ENCODE measurements at regions not wholly inside any gene's neighbourhood (a gene's known extent, or its start where the extent isn't known, plus 50 kb on each side); places are given as distances from the start of the nearest gene placed in this dataset.

DNA sequence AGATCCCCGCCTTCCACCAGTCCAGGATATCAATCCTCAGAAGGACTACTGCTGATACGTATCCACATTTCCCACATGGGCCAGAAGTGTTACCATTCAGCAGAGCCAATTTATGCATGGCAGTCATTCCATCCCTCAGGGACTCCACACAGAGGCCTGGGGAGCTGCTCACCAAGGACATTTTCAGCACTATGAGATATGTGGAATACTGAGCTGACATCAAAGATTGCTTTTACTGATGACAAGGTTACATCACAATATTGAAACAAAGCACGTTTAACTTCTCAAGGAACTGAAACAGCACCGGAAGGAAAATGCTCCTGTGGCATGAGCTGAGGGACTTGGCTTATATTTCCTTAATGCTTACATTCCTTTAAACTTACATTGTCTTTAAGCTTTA is 335.1 kb downstream of the BMPER start:
- Histone ChIP-seq H3K4me1 (no peaks in the 10 kb centered on the region), H3K4me3 (no peak overlapping the region), H3K9me3 (no peaks in the 10 kb centered on the region), H3K36me3 (ENCODE audit: low read depth, missing control alignments) (no peaks in the 10 kb centered on the region), H3K27ac (no peak overlapping the region), H3K27me3 (no peaks in the 10 kb centered on the region)
- no peak for DNase-seq
- intact Hi-C loops (cut with DNase I; ENCODE audit: low total_unique reads) = no loop called here
- no peak for TF ChIP-seq POLR2A (IDR thresholded peaks at IDR 0.05)
- TF ChIP-seq, protein P1, sequence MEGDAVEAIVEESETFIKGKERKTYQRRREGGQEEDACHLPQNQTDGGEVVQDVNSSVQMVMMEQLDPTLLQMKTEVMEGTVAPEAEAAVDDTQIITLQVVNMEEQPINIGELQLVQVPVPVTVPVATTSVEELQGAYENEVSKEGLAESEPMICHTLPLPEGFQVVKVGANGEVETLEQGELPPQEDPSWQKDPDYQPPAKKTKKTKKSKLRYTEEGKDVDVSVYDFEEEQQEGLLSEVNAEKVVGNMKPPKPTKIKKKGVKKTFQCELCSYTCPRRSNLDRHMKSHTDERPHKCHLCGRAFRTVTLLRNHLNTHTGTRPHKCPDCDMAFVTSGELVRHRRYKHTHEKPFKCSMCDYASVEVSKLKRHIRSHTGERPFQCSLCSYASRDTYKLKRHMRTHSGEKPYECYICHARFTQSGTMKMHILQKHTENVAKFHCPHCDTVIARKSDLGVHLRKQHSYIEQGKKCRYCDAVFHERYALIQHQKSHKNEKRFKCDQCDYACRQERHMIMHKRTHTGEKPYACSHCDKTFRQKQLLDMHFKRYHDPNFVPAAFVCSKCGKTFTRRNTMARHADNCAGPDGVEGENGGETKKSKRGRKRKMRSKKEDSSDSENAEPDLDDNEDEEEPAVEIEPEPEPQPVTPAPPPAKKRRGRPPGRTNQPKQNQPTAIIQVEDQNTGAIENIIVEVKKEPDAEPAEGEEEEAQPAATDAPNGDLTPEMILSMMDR (IDR thresholded peaks at IDR 0.05) = no peak
- 74 to 84% methylated on average over 3 to 4 of the region's 4 CpGs for WGBS, 2 donors

DNA sequence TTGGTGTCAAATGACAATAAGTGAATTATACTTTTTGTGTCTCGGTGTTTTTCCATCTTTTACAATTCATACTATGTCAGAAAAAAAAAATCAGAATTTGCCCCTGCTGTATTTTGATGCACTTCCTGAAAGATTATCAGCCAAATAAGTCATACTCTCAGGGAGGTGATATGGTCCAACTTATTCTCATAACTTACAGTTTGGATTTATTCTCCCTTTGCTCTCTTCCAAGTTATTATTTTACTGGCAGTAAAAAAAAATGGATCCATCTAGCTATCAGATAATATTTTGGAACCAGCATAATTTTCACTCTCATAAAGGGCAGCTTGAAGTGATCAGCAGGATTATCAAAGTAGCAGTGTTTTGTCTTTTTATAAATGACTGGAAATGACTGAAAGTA is 337.1 kb downstream of the BMPER start:
- intact Hi-C loops (cut with DNase I; ENCODE audit: low total_unique reads) = no loop called here
- H3K4me3 ChIP-seq = no peak overlapping the region
- TF ChIP-seq POLR2A (IDR thresholded peaks at IDR 0.05) = no peak
- TF ChIP-seq, protein P1 (IDR thresholded peaks at IDR 0.05) = no peak

DNA sequence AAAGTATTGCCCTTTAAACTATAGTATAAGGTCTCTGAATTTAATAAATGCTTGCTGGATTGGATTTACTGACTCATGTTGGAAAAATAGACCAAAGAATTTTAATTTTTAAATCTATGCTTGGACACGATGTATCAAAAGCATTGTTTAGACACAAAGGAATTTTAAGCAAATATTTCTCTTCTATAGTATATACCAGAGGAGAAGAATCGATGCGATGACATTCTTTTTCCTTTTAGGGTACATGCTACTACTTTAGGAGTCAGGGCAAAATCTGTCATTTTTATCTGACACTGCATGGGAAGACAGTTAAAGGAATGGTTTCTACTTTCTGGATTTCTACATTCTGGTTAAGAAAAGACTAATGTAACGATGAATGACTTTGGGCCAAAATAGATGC is 339.9 kb downstream of the BMPER start:
- no peak overlapping the region for H3K4me3 ChIP-seq
- H3K36me3 ChIP-seq (ENCODE audit: low read depth, missing control alignments) = no peaks in the 10 kb centered on the region
- intact Hi-C loops (cut with DNase I; ENCODE audit: low total_unique reads) = no loop called here
- no peak overlapping the region for H3K27ac ChIP-seq
- no peaks in the 10 kb centered on the region for H3K27me3 ChIP-seq
- TF ChIP-seq POLR2A (IDR thresholded peaks at IDR 0.05) = no peak
- TF ChIP-seq, protein P1 (IDR thresholded peaks at IDR 0.05) = no peak
- H3K9me3 ChIP-seq = no peaks in the 10 kb centered on the region
- H3K4me1 ChIP-seq = no peaks in the 10 kb centered on the region
- no peak for DNase-seq
- WGBS, 2 donors = 91 to 94% methylated on average over 4 of the region's 4 CpGs

More for the DNA sequence above, 337.1 kb downstream of the BMPER start:
- Histone ChIP-seq H3K27ac (no peak overlapping the region), H3K36me3 (ENCODE audit: low read depth, missing control alignments) (no peaks in the 10 kb centered on the region), H3K27me3 (no peaks in the 10 kb centered on the region), H3K9me3 (no peaks in the 10 kb centered on the region), H3K4me1 (no peaks in the 10 kb centered on the region)
- 86 to 90% methylated on average over 1 of the region's 1 CpG for WGBS, 2 donors
- DNase-seq = no peak

DNA sequence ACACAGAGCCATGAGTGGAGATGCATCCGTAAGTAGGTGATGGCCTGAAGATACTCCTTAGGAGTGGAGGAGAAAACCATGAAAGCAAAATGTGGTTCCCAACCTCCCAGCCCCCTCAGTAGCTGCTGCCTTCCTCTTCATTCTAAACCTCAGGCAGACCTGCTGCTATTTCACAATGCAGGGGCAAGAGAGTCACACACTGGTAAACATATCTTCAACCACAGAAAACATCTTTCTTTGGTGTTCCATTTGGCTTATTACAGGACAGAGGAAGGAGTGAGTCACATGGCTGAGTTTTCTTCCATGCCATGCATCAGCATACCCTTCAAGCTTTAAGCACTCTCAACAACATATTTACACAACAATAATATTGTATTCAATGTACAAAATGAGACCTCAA is 342.1 kb downstream of the BMPER start:
- TF ChIP-seq, protein P1 (IDR thresholded peaks at IDR 0.05) = no peak
- intact Hi-C loops (cut with DNase I; ENCODE audit: low total_unique reads) = no loop called here
- H3K36me3 ChIP-seq (ENCODE audit: low read depth, missing control alignments) = no peaks in the 10 kb centered on the region
- no peaks in the 10 kb centered on the region for H3K4me1 ChIP-seq
- H3K27me3 ChIP-seq = no peaks in the 10 kb centered on the region
- no peak overlapping the region for H3K27ac ChIP-seq
- DNase-seq = no peak
- WGBS, 2 donors = 91 to 96% methylated on average over 1 of the region's 1 CpG
- H3K4me3 ChIP-seq = no peak overlapping the region
- H3K9me3 ChIP-seq = no peaks in the 10 kb centered on the region

DNA sequence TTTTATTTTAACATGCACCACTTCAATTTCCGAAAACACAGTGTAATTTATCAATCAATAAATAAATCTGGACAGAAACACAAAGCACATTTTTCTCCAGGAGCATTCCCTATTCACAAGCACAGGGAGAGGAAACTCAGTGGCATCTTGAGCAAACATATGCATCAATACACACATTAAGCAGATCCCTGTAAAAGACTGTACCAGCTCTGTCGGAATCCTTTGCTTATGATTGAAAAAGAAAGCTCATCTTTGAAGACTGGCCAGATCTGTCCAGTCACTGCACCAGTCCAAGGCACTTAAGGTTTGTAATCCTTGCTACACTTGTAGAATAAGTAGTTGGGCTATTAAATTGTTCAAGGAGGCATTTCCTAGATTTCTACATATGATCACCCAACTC is 343.9 kb downstream of the BMPER start:
- no peaks in the 10 kb centered on the region for H3K36me3 ChIP-seq (ENCODE audit: low read depth, missing control alignments)
- H3K9me3 ChIP-seq = no peaks in the 10 kb centered on the region
- H3K4me3 ChIP-seq = no peak overlapping the region
- TF ChIP-seq, protein P1 (IDR thresholded peaks at IDR 0.05) = no peak
- TF ChIP-seq POLR2A (IDR thresholded peaks at IDR 0.05) = no peak
- no peak overlapping the region for H3K27ac ChIP-seq
- WGBS, 2 donors = 88 to 90% methylated on average over 2 of the region's 2 CpGs
- intact Hi-C loops (cut with DNase I; ENCODE audit: low total_unique reads) = no loop called here
- no peaks in the 10 kb centered on the region for H3K4me1 ChIP-seq
- no peaks in the 10 kb centered on the region for H3K27me3 ChIP-seq
- no peak for DNase-seq

Measured in testis (tissue), 2 donors.